Endothelial cell of hepatic sinusoid (primary cell): ENCODE measurements at regions not wholly inside any gene's neighbourhood (a gene's known extent, or its start where the extent isn't known, plus 50 kb on each side); places are given as distances from the start of the nearest gene placed in this dataset.

Source experiments
- in situ Hi-C: cut with HindIII; loops from 2 replicates; pipeline ENCODE4 v1.10.0; 2017; ENCODE audit warnings: low sequenced_read_pairs

DNA sequence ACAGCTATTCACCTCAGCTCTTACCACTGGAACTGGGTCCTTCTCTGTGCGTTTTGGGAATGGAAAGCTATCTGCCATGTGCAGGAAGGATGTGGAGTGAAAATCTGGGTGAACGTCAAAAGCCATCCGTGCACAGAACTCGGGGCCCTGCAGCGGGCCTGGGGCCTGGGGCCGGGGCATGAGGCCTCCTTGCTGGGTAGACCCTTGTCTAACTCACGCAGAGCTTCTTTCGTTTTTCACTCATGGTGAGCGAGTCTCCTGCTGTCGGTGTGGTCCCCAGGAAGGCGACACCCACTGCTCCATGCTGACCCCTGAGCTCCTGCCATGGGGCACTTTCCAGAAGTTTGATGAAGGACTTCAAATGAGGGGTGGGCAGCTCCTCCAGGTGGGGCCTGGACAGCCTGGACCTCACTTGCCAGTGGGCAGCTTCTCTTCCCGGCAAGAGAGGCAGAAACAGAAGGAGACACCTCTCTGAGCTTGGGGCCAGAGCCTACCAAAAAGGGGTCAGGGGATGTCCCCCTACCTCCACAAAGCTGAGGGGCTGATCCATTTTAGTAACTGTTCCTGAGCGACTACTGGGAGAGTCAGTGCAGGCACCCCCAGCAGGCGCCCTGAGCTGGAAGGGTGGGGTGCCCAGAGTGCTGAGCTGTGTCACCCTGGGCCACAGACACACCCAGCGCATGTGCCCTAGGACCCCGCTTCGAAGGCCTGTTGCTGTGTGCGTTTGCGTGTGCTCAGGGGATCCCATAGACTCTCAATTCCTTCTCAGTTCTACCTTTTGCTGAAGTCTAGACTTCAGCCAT lies 117.7 kb upstream of the HDAC4 start:
- in situ Hi-C loops, result no loop called here

DNA sequence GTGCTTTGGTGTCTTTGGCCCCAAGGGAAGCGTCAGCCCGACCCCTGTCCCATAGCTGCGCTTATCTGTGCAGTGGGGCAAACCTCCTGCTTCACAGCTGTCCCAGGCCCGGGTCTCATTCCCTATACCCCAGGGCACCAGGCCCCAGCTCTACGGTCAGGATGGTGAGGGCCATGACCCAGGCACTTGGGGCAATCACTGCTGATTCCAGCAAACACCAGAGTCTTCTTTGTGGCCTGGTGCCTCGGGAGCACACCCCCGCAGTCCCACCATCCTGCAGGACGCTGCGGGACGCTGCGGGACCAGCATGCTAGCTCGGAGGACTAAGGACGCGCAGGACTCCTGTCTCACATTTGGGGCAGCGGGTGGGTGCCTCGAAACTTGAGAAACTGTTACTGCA lies 116.9 kb upstream of the HDAC4 start:
- in situ Hi-C loops, result no loop called here

DNA sequence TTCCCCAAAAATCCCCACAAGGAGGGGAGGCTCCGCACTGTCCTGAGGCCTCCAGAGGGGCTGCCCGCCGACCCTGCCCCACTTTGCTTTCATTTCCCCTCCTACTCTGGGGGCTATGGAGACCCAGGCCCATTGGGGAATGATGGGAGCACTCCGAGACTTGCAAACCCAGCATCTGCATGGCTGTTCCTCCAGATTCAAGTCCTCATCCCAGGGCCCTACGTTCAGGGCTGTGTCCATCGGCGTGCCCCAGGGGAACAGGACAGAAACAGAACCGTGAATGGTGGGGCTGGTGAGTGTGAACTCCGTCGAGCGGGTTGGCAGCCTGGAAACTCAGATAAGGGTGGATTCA lies 116.1 kb upstream of the HDAC4 start:
- in situ Hi-C loops, result no loop called here

DNA sequence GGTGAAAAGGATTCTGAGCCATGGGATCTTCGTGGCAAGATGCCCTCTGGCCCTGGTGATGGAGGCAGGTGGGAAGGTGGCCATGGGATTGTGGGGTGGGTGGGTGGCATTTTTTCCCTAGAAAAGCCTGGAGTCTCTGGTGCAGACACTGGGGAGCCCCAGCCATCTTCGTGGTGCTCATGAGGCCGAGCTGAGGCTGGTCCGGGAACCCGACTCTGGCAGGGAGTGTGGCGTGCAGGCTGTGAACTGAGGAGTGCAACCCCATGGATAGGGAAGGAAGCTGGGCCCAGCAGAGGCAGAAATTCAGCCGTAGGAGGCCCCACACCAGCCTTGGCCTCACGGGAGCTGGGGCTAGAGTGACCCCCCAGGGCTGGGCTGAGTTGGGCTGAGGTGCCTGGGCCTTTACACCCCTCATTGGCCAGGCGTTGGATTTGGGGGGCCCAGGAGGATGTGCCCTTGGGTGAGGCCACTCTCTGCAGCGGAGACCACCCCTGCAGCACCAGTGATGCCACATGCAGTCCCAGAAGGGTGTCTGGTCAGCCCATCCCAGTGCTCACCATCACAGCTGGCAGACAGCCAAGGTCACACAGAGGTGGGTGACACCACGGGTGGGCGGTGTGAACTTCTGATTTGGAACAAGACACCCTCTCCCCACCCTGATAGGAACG lies 115.6 kb upstream of the HDAC4 start:
- in situ Hi-C loops, result no loop called here

DNA sequence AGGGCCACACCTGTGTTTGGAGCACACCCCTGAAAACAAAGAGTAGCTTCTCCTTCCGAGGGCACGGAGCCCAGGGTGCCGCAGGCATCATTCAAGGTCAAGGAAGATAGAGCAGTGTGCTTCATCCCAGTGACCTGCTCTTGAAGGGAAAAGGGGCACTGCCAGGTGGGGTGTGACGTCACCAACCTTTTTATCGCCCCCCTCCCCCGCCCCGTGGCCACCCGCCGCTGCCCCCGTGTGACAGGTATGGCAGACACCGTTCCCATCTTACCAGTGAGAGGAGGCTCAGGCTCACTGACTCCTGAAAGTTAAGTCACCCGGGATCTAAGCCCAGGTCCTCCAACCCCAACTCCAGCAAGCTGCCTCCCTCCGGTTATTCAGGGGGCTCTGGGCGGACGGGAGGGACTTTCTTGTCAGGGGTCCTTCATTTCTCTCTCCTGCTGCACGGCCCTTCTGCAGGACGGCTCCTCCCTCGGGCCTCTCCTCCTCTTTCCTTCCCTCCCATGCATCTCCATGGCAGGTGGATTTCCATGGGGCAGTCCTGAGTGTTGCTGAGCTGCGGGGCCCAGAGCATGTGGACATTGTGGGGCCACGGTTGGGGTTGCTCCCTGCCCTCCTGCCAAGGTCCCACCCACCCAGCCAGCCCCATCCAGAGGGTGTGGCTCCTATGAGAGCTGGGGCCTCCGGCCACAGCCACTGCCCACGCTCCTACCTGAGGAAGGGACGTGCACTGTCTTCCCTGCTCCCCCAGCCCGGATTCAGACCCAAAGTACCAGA lies 114.1 kb upstream of the HDAC4 start:
- in situ Hi-C loops, result no loop called here

DNA sequence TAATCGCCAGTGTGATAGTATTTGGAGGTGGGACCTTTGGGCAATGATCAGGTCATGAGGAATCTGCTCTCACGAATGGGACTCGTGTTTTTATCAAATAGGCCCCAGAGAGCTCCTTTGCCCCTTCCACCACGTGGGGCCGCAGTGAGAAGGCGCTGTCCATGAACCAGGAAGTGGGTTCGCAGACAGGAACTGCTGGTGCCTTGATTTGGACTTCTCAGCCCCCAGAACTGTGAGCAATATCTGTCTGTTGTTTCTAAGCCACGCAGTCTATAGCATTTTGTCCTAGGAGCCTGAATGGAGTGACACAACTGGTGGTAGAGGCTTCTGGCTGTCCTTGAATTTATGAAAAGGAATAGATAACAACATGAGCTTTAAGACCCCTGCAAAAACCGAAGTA lies 111.2 kb upstream of the HDAC4 start:
- in situ Hi-C loops, result no loop called here

DNA sequence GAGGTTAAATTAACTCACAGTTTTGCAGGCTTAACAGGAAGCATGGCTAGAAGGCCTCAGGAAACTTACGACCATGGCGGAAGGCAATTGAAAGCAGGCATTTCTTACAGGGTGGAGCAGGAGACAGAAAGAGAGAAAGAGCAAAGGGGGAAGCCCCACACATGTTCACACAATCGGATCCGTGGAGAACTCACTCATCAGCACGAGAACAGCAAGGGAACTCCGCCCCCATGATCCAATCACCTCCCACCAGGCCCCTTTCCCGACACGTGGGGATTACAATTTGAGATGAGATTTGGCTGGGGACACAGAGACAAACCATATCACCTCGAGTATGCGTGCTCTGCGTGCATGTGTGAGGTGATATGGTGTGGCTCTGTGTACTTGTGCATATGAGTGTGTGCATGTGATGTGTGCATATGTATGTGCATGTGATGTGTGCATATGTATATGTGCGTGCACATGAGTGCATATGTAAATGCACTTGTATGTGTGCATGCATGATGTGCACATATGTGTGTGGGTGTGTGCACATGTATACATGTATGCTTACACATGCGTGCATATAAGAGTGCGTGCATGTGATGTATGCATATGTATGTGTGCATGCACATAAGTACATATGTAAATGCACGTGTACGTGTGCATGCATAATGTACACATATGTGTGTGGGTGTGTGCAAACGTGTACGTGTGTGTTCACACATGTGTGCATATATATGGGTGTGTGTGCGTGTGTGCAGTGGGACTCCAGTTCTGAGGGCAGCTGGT lies 108.7 kb upstream of the HDAC4 start:
- in situ Hi-C loops, result loop anchor here (10.0 kb wide), 3 partner anchors 55 to 95 kb away; no protein-coding TSS in a partner anchor

DNA sequence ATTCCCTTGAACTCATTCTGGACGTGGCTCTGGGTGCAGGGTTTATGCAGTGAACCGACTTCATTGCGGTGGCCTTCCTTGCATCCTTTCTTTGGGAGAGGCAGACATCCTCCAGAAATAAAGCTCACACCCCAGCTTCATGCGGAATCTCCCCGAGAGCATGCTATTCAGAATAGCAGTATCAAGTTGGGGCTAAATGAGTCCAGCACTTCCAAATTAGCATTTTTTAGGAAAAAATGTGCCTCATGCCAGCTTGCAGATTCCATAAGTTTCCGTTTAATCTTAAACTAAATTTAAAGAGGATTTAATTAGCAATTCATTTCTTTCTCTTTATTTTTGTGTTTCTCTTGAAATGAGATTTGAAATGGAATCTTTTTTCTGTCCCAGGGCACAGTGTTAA lies 107.4 kb upstream of the HDAC4 start:
- in situ Hi-C loops, result loop anchor here (10.0 kb wide), 3 partner anchors 57 to 93 kb away; no protein-coding TSS in a partner anchor

DNA sequence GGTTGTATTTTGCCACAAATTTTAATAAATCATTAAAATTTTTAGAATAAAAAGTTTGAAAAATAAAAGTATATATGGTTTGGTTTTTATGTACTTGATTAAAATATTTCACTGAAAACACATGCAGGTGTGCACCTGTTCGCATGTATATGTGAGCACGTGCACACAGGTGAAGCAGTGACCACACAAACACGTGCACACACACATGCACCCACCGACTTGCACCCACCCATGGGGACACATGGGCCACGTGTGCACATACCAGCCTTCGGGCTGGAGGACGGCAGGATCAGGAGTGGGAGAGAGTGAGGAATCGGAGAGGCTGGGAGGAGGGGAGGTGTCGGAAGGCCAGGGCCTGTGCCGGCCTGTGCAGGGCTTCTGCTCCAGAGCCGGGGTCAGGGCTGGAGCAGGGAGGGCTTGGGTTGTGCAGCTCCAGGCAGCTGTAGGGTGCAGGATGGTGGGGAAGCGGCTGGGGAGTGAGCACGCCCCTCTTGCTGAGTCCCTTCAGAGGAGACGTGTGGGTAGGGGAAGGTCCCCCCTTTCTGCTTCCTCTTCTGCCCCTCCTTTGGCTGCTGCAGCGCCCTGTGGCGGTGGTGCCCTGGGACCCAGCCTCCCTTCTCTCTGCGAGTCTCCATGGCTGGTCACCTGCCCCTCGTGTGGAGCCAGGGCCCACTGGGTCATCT lies 106.9 kb upstream of the HDAC4 start:
- in situ Hi-C loops, result loop anchor here (10.0 kb wide), 3 partner anchors 57 to 93 kb away; no protein-coding TSS in a partner anchor

DNA sequence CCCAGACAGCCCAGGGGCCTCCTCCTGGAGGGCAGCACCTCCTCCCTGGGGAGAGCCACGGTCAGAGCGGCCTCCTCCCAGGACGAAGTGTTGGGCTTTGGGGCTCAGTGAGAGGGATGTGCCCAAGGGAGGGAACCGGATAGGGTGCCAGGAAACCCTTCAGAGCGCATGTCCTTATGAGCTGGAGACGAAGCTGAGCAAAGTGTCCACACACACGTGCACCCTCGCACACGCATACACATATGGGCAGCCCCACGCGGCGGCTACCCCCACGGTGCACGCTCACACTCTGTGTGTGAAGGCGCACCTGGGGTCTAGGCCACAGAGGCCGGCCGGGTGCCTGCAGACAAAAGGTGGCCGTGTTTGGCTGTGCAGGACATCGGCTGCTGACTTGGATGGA lies 106.1 kb upstream of the HDAC4 start:
- in situ Hi-C loops, result loop anchor here (10.0 kb wide), 3 partner anchors 58 to 92 kb away; no protein-coding TSS in a partner anchor

DNA sequence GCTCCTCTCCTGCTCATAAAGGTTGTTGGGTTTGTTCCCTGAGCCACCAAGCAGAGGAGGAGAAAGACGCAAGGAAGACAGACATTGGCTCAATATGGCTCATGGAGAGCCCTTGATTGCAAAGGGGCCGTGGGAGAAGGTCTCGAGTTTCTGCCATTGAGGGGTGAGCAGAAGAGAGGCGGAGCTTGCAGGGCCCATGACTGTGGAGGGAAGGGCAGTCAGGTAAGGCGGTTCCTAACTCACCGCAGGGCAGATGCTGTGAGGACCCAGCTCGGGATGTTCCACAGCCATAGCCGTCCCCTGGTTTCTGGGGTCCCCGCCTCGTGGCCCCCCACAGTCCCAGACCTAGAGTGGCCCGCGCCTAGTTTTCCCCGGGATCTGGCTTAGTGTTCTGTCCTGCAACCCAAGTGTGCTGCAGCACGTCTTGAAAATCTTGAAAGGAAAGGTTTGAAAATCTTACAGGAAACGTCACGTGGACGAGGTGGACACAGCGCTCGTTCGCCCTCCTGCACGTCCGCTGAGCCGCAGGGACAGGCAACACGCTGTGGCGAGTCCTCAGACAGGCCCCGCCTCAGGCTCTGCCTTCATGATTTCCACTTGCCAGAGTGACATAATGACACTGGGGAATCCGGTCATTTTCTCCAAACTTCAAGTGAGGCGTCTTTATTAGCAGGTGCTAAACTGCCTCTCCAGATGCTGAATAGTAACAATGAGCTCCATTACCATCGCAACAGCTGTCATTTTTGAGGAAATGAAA lies 105.5 kb upstream of the HDAC4 start:
- in situ Hi-C loops, result loop anchor here (10.0 kb wide), 3 partner anchors 59 to 91 kb away; no protein-coding TSS in a partner anchor

DNA sequence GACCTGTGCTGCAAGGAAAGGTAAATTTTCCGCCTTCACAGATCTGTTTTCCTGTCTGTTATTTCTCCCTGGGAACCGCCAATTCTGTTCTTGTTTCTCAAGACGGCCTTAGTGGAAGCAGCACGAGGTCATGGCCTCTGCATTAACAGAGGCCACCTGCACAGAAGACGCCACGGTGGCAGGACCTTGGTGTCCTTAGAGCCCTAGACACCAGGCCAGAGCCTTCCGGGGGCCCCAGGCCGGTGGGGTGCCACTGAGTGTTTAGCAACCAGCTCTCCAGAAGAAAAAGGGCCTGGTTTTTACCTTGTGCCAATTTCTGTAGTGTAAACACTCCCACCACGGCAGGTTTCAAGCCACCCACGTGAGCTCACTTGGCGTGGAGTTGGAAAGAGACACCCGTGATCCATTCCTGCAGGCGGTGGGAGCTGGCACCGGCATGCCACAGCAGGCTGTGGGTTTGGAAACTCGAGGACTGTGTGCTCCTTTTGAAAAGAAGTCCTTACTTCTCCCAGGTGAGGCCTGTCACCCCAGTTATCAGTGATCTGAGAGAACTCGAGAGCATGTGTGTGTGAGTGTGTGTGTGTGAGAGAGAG lies 103.9 kb upstream of the HDAC4 start:
- in situ Hi-C loops, result loop anchor here (5.0 to 10.0 kb wide), 4 partner anchors 60 to 93 kb away; no protein-coding TSS in a partner anchor

DNA sequence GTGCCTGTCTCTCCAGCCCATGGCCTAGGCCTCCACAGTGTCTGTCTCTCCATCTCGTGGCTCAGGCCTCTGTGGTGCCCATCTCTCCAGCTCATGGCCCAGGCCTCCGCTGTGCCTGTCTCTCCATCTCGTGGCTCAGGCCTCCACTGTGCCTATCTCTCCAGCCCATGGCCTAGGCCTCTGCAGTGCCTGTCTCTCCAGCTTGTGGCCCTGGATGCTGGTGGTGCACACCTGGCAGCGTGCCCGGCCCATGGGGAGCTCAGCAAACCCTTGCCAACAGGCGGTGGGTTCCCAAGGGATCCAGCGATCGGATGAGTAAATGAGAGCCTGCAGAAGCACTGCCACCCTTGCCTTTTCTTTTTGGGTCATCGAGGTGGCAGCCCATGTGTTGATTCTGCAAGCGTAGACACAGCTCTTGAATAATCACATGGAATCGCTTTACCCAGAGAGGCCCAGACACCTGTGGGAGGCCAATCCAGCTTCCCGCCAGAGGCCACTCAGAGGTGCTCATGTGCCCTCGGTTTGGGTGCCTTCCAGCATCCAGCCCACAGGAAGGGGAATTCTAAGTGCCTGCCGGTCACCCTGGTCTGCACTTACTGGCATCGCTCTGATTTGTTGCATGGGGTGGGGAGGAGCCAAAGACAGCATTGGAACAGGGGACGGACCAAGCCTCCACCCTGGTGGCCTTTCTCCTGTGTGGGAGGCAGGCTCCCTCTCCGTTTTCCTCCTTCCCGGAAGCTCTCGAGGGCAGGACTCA lies 101.8 kb upstream of the HDAC4 start:
- in situ Hi-C loops, result loop anchor here (5.0 to 10.0 kb wide), 4 partner anchors 58 to 95 kb away; no protein-coding TSS in a partner anchor

DNA sequence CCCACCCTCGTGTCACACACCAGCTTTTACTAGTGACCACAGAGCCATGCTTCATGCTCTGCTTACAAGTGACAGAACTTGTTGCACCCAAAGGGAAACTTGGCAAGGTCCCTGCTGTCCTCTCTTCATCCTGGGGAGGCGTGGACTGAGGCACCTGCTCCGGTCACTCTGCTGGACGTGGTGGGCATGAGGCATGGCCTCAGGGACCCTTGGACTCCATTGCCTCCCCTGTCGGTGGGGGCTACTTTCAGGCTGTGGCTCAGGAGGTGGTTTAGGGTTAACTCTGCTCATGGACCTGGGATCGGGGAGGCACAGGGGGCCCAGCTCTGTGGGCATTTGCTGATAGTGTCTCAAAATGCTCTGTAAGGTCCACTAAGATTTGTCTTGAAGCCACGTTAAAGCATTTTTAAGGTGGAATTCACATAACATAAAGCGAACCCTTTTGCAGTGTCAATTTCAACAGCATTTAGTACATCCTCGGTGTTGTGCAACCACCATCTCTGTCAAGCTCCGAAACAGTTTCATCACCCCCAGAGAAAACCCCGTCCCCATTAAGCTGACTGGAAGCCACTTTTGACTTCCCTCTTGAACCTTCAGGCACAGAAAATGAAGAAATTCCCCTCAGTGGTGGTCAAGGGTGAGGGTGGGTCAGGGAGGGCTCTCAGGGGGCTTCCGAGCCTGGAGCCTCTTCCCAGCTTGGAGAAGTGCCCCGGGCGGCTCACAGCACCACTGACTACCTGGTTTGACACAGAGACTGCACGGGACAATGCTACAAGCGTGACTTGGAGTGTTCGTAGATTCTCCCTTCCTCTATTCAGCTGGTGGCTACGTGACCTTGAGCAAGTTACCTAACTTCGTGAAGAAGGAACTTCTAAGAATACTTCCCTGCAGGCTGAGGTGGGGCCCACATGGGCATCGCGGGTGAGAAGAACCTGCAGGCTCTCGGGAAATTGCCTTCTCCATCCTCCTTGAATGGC lies 100.0 kb upstream of the HDAC4 start:
- in situ Hi-C loops, result loop anchor here (5.0 to 10.0 kb wide), 4 partner anchors 56 to 96 kb away; no protein-coding TSS in a partner anchor

DNA sequence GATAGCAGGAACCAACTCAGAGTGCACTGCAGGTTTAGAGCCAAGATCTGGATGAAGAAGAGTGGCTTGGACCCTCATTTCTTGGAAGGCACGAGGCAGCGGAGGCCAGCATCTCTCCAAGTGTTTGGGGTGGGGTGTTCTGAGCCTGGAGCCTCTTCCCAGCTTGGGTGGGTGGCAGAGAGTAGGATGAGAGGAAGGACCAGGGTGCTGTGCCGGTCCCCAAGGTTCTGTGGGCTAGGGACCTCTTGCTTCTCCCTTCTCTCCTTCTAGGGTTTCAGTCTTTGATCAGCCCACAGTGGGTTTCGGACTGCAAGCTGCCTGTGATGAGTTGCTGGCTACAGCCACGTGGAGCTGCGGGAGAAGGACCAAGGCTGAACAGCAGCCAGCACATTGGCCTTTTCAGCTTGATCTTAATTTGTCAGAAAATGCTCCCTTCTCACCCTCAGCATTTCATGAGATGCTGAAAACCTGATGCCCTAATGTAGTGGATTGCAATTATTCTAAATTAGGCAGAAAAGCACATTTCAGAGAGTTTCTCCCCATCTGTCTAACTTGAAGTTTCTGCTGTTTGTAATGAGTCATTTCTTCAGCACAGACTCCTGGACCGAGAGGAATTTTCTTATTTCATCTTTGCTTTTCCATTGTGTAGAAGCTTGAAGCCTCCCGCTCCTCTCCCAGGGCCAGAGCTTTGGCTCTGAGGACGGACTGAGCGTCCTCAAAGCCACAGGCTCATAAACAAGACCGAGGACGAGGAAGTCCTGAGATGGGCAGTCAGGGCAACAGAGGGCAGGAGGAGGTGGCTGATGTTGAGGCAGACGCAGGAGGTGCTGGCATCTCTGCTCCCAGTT lies 99.1 kb upstream of the HDAC4 start:
- in situ Hi-C loops, result loop anchor here (5.0 to 10.0 kb wide), 4 partner anchors 55 to 97 kb away; no protein-coding TSS in a partner anchor
